Cardiac muscle cell (in vitro differentiated cells and primary cell): ENCODE measurements at regions not wholly inside any gene's neighbourhood (a gene's known extent, or its start where the extent isn't known, plus 50 kb on each side); places are given as distances from the start of the nearest gene placed in this dataset.

Experiments used
- DNase-seq, 2 donors: peaks; one replicate each; pipeline versions ENCODE4 v3.0.0 to v3.0.0-alpha.2; 2010 to 2017; ENCODE audit warnings: low read depth in 1 of 2, low spot score in 1 of 2
- H3K27ac ChIP-seq: fragments of 200-600 bp; sonication (generic); 2 replicates; pipeline ENCODE4 v1.5.1; 2016
- H3K27me3 ChIP-seq: fragments of 200-600 bp; sonication (generic); 2 replicates; pipeline ENCODE4 v1.6.0; 2016; ENCODE audit warnings: control low read depth
- H3K36me3 ChIP-seq: fragments of 200-600 bp; sonication (generic); 2 replicates; pipeline ENCODE4 v1.5.1; 2016; ENCODE audit warnings: control low read depth
- H3K4me1 ChIP-seq: fragments of 200-600 bp; sonication (generic); 2 replicates; pipeline ENCODE4 v1.8.1; 2017; ENCODE audit warnings: low read depth, mild to moderate bottlenecking, mixed run types
- H3K4me3 ChIP-seq: fragments of 200-600 bp; sonication (generic); 2 replicates; pipeline ENCODE4 v1.5.1; 2016; ENCODE audit warnings: mild to moderate bottlenecking
- H3K9me3 ChIP-seq: fragments of 200-600 bp; sonication (generic); 2 replicates; pipeline ENCODE4 v1.5.1; 2017; ENCODE audit warnings: low read depth, mild to moderate bottlenecking, control low read depth
- TF ChIP-seq, protein P1 (sequence below): IDR thresholded peaks from 2 replicates; pipeline ENCODE4 v1.5.1; 2012; ENCODE audit warnings: low read depth, mild to moderate bottlenecking, low read length

DNA sequence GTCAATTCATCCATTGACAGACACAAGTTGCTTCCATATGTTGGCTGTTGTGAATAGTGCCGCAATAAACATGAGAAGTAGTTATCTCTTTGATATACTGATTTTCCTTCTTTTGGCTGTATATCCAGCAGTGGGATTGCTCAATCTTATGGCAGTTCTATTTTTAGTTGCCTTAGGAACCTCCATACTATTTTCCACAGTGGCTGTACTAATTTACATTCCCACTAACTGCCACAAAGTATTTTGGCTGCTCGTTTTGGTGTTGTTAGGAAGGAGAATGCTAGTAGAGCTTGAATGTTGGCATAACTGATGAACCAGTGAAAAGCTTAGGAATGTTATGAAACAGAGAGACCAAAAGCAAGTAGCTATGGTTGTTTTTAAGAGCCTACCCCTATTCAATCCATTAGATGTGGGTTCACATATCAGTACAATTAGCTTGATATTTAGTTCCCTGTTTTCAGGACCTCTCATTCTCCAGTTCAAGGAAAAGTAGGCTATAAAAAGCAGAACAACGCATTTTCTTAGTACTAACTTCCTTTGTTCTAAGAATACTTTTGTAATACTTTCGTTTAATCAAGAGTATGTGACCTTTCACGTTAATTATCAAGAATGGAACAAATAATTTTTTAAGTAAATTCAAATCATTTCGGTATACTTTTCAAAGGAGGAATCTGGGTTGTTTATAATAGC, 100.3 kb downstream of the FAS start:
- Histone ChIP-seq H3K4me1 (no peaks in the 10 kb centered on the region), H3K36me3 (no peaks in the 10 kb centered on the region), H3K9me3 (no peaks in the 10 kb centered on the region), H3K27ac (no peak overlapping the region), H3K27me3 (no peaks in the 10 kb centered on the region), H3K4me3 (no peak overlapping the region)
- TF ChIP-seq, protein P1, sequence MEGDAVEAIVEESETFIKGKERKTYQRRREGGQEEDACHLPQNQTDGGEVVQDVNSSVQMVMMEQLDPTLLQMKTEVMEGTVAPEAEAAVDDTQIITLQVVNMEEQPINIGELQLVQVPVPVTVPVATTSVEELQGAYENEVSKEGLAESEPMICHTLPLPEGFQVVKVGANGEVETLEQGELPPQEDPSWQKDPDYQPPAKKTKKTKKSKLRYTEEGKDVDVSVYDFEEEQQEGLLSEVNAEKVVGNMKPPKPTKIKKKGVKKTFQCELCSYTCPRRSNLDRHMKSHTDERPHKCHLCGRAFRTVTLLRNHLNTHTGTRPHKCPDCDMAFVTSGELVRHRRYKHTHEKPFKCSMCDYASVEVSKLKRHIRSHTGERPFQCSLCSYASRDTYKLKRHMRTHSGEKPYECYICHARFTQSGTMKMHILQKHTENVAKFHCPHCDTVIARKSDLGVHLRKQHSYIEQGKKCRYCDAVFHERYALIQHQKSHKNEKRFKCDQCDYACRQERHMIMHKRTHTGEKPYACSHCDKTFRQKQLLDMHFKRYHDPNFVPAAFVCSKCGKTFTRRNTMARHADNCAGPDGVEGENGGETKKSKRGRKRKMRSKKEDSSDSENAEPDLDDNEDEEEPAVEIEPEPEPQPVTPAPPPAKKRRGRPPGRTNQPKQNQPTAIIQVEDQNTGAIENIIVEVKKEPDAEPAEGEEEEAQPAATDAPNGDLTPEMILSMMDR, result no peak
- peak in 1 of 2 donors; percentile 64 for DNase-seq

DNA sequence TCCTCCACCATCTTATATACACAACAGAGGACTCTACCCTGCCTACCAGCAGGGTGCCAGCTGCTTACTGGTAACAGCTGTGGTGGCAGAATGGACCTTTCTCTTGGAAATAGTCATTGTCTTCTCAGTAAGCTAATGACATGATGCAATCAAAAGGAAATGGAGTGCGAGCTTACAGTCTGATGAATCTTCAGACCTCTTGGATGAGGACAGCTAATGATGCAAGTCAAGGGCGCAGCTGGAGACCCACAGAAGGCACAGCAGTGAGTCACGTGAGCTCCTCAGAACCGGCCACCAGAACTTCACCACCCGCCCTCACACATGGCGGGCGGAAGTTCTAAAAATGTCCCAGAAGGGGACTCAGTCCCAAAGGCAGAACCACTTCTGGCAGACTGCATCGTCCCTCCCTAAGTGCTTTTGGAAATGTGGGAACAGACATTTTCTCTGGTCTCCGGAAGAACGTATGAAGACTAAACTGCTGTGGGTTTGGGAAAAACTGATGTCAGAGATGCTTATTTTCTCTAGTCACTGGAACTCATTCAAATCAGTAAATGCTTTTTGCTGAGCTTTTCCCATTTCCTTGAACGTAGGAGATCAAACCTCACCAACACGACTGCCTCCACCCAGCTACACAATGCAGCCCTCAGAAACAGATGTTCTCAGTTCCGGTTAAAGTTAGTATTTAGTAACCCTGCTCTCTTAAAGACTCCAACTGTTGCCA, 96.4 kb downstream of the FAS start:
- Histone ChIP-seq H3K4me1 (no peaks in the 10 kb centered on the region), H3K27me3 (no peaks in the 10 kb centered on the region), H3K27ac (no peak overlapping the region), H3K36me3 (no peaks in the 10 kb centered on the region), H3K9me3 (no peaks in the 10 kb centered on the region), H3K4me3 (no peak overlapping the region)
- DNase-seq, result peak in 1 of 2 donors; percentile 88
- TF ChIP-seq, protein P1, result no peak

DNA sequence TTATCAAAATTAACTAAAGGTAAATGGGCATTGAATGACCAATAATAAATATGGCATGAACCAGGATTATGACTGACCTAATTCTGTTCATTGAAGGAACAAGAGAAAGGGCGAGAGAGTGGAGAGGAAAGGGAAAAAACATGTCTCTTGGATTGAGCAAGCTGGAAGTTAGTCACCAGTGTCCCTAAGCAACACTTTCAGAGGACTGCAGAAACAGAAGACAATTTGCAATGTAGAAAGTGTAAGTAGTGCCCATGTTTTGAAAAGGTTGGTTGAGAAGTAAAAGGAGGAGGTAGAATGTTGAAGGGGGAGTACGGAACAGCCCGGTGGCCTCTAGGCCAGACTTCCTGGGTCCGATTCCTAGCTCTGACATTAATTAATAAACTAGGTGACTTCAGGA, 94.6 kb downstream of the FAS start:
- no peaks in the 10 kb centered on the region for H3K9me3 ChIP-seq
- TF ChIP-seq, protein P1, result no peak
- no peaks in the 10 kb centered on the region for H3K4me1 ChIP-seq
- H3K27me3 ChIP-seq, result no peaks in the 10 kb centered on the region
- no peak overlapping the region for H3K4me3 ChIP-seq
- no peak for DNase-seq
- H3K36me3 ChIP-seq, result no peaks in the 10 kb centered on the region
- H3K27ac ChIP-seq, result no peak overlapping the region

DNA sequence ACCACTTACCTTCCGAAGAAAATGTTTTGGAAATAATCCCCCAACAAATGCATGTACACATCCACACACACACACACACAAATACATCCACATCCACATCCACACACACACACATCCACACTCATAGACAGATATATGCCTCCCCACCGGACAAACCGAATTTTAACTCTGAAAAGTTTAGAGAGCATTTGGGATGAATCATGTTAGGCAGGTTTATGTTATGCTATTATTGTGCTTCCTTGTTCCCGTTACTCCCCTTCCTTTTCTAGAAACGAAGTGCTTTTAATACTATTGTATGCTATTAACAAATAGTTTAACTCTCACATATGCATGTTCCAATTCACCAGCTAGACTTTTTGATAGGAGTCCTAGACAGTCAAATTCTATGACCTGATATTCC, 91.5 kb downstream of the FAS start:
- Histone ChIP-seq H3K9me3 (no peaks in the 10 kb centered on the region), H3K4me1 (no peaks in the 10 kb centered on the region), H3K27ac (no peak overlapping the region), H3K36me3 (no peaks in the 10 kb centered on the region), H3K4me3 (no peak overlapping the region), H3K27me3 (no peaks in the 10 kb centered on the region)
- TF ChIP-seq, protein P1, result no peak
- DNase-seq, result no peak

DNA sequence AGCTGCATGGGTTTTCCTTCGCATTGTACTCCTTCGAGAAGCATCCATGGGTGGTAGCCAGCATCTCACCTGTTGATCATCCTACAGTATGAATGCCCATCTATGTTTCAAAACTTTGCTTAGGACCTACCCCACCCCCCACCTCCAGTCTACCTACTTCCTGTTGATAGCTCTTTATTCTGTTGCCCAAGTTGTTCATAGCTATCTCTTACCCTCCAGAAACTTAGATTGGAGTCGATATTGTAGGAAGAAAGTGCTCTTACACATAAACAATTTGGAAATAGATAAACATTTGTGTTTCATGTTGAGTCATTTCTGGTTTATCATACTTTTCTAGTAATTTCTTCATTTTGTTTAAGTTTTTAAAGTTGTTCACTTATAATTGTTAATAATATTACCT, 90.1 kb downstream of the FAS start:
- no peaks in the 10 kb centered on the region for H3K36me3 ChIP-seq

More for the DNA sequence above, 90.1 kb downstream of the FAS start:
- TF ChIP-seq, protein P1, result no peak
- H3K4me1 ChIP-seq, result no peaks in the 10 kb centered on the region
- H3K4me3 ChIP-seq, result no peak overlapping the region
- H3K27ac ChIP-seq, result no peak overlapping the region
- DNase-seq, result no peak
- H3K27me3 ChIP-seq, result no peaks in the 10 kb centered on the region
- H3K9me3 ChIP-seq, result no peaks in the 10 kb centered on the region
